ENCODE measurements at regions not wholly inside any gene's neighbourhood (a gene's known extent, or its start where the extent isn't known, plus 50 kb on each side); places are given as distances from the start of the nearest gene placed in this dataset.
"Not testable (repeated sequence)": the region's sequence is repeated elsewhere in the genome, so short reads cannot be mapped to it uniquely, and the experiment has no call there.

DNA sequence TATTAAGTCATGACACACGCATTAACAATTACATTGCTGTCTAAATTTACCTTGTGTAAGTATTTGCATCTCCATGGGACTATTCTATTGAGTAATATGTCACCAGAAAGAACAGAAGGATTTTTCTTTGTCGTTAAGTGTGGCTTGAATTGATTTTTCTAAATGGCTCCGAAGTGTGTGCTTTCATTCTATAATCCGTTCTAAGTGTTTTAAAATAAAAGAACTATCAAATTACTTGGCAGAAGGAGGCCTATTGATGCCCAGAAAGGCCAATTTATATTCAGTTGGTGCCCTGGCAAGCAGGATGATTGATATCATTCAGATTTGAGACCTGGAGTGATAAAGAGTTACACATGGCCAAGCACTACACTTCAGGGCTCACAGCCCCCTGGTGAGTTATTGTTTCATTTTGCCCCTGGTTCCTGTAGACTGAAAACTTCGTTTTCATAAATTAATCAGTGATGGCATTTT lies 538.9 kb upstream of the ANO5 start:
- Histone ChIP-seq H3F3A (ENCODE audit: control insufficient read depth, insufficient read depth) (no peaks in the 10 kb centered on the region), H3K9me2 (replicated peaks; ENCODE audit: control insufficient read depth, low read length) (no peaks in the 10 kb centered on the region), H3K27me3 (ENCODE audit: control insufficient read depth, low read length) (no peaks in the 10 kb centered on the region), H3K9me3 (ENCODE audit: control insufficient read depth, insufficient read depth, low read length) (no peaks in the 10 kb centered on the region), H3K27ac (ENCODE audit: low read depth, low read length) (no peak overlapping the region), H4K20me1 (ENCODE audit: control insufficient read depth, insufficient read depth, low read depth, low read length) (no peaks in the 10 kb centered on the region), H3K4me3 (ENCODE audit: low read length) (no peak overlapping the region), H3K4me2 (ENCODE audit: low read length) (no peak overlapping the region), H3K4me1 (ENCODE audit: control insufficient read depth, low read length) (no peaks in the 10 kb centered on the region), H3K36me3 (ENCODE audit: control insufficient read depth, low read length) (no peaks in the 10 kb centered on the region), H3K79me2 (ENCODE audit: control insufficient read depth, low read length) (no peaks in the 10 kb centered on the region)
- no peak for TF ChIP-seq EZH2phosphoT487 (IDR thresholded peaks at IDR 0.05; ENCODE audit: borderline replicate concordance, low read length)

GRCh38 chr11:21656065-21656464 lies 536.8 kb upstream of the ANO5 start:
- no peaks in the 10 kb centered on the region for H3K9me2 ChIP-seq (replicated peaks; ENCODE audit: control insufficient read depth, low read length)
- H3K27ac ChIP-seq (ENCODE audit: low read depth, low read length) = no peak overlapping the region
- TF ChIP-seq CTCF (IDR thresholded peaks at IDR 0.05; ENCODE audit: low read depth, low read length, poor library complexity, severe bottlenecking) = no peak
- TF ChIP-seq EZH2phosphoT487 (IDR thresholded peaks at IDR 0.05; ENCODE audit: borderline replicate concordance, low read length) = no peak
- H3K79me2 ChIP-seq (ENCODE audit: control insufficient read depth, low read length) = no peaks in the 10 kb centered on the region
- no peak overlapping the region for H3K4me3 ChIP-seq (ENCODE audit: low read length)
- H3K9me3 ChIP-seq (ENCODE audit: control insufficient read depth, insufficient read depth, low read length) = no peaks in the 10 kb centered on the region
- no peaks in the 10 kb centered on the region for H3F3A ChIP-seq (ENCODE audit: control insufficient read depth, insufficient read depth)
- no peaks in the 10 kb centered on the region for H4K20me1 ChIP-seq (ENCODE audit: control insufficient read depth, insufficient read depth, low read depth, low read length)
- H3K4me1 ChIP-seq (ENCODE audit: control insufficient read depth, low read length) = no peaks in the 10 kb centered on the region
- no peak overlapping the region for H3K4me2 ChIP-seq (ENCODE audit: low read length)
- H3K27me3 ChIP-seq (ENCODE audit: control insufficient read depth, low read length) = no peaks in the 10 kb centered on the region
- no peaks in the 10 kb centered on the region for H3K36me3 ChIP-seq (ENCODE audit: control insufficient read depth, low read length)

GRCh38 chr11:21658654-21659193 lies 534.2 kb upstream of the ANO5 start:
- Histone ChIP-seq H3K4me3 (ENCODE audit: low read length) (no peak overlapping the region), H3K4me2 (ENCODE audit: low read length) (no peak overlapping the region), H3K9me2 (replicated peaks; ENCODE audit: control insufficient read depth, low read length) (no peaks in the 10 kb centered on the region), H3K4me1 (ENCODE audit: control insufficient read depth, low read length) (no peaks in the 10 kb centered on the region), H3K79me2 (ENCODE audit: control insufficient read depth, low read length) (no peaks in the 10 kb centered on the region), H3K27ac (ENCODE audit: low read depth, low read length) (no peak overlapping the region), H3K9me3 (ENCODE audit: control insufficient read depth, insufficient read depth, low read length) (no peaks in the 10 kb centered on the region), H3K27me3 (ENCODE audit: control insufficient read depth, low read length) (no peaks in the 10 kb centered on the region), H3F3A (ENCODE audit: control insufficient read depth, insufficient read depth) (no peaks in the 10 kb centered on the region), H4K20me1 (ENCODE audit: control insufficient read depth, insufficient read depth, low read depth, low read length) (no peaks in the 10 kb centered on the region), H3K36me3 (ENCODE audit: control insufficient read depth, low read length) (no peaks in the 10 kb centered on the region)
- TF ChIP-seq CTCF (IDR thresholded peaks at IDR 0.05; ENCODE audit: low read depth, low read length, poor library complexity, severe bottlenecking) = no peak
- TF ChIP-seq EZH2phosphoT487 (IDR thresholded peaks at IDR 0.05; ENCODE audit: borderline replicate concordance, low read length) = no peak

- H3F3A ChIP-seq (ENCODE audit: control insufficient read depth, insufficient read depth); H3K4me1 ChIP-seq (ENCODE audit: control insufficient read depth, low read length); H3K36me3 ChIP-seq (ENCODE audit: control insufficient read depth, low read length); H3K27me3 ChIP-seq (ENCODE audit: control insufficient read depth, low read length); H3K4me3 ChIP-seq (ENCODE audit: low read length); H3K9me2 ChIP-seq (replicated peaks; ENCODE audit: control insufficient read depth, low read length); H4K20me1 ChIP-seq (ENCODE audit: control insufficient read depth, insufficient read depth, low read depth, low read length); H3K27ac ChIP-seq (ENCODE audit: low read depth, low read length); H3K4me2 ChIP-seq (ENCODE audit: low read length); H3K79me2 ChIP-seq (ENCODE audit: control insufficient read depth, low read length); H3K9me3 ChIP-seq (ENCODE audit: control insufficient read depth, insufficient read depth, low read length): not testable (repeated sequence)
These were observed 533.5 kb upstream of the ANO5 start for GRCh38 chr11:21659377-21659776.
